NT2/D1 (cell line): ENCODE measurements at regions not wholly inside any gene's neighbourhood (a gene's known extent, or its start where the extent isn't known, plus 50 kb on each side); places are given as distances from the start of the nearest gene placed in this dataset.

Experiments used
- DNase-seq: peaks from one replicate; pipeline ENCODE4 v3.0.0-alpha.2; 2011; ENCODE audit warnings: low read depth, low spot score
- H3K27me3 ChIP-seq: 2 replicates; pipeline ENCODE4 v1.6.0; 2011; ENCODE audit warnings: mild to moderate bottlenecking; ENCODE audit not compliant: insufficient read length, insufficient read depth
- H3K36me3 ChIP-seq: 2 replicates; pipeline ENCODE4 v1.6.1; 2011; ENCODE audit warnings: mild to moderate bottlenecking, low read length, mixed read lengths; ENCODE audit not compliant: insufficient read depth, insufficient read length
- H3K4me1 ChIP-seq: 2 replicates; pipeline ENCODE4 v1.5.1; 2011; ENCODE audit not compliant: insufficient read depth, insufficient read length
- H3K4me3 ChIP-seq: 2 replicates; pipeline ENCODE4 v1.5.1; 2011; ENCODE audit warnings: low read depth; ENCODE audit not compliant: insufficient read length
- H3K9ac ChIP-seq: 2 replicates; pipeline ENCODE4 v1.6.0; 2011; ENCODE audit warnings: low read depth; ENCODE audit not compliant: insufficient read length
- H3K9me3 ChIP-seq: 2 replicates; pipeline ENCODE4 v1.5.1; 2011; ENCODE audit warnings: mild to moderate bottlenecking, low read length; ENCODE audit not compliant: insufficient read depth
- SUZ12 ChIP-seq: IDR thresholded peaks from 2 replicates; pipeline ENCODE4 v1.6.1; 2011; ENCODE audit not compliant: insufficient read length, insufficient read depth; ENCODE audit errors: extremely low read depth
- YY1 ChIP-seq: IDR thresholded peaks from 2 replicates; pipeline ENCODE4 v1.6.1; 2011; ENCODE audit not compliant: insufficient read length, insufficient read depth
- ZNF274 ChIP-seq: IDR thresholded peaks from 2 replicates; pipeline ENCODE4 v1.6.1; 2011; ENCODE audit warnings: mild to moderate bottlenecking, low read depth, low read length

GRCh38 chr5:155085282-155085989 is 71.9 kb downstream of the KIF4B start:
- no peaks in the 10 kb centered on the region for H3K36me3 ChIP-seq
- H3K4me1 ChIP-seq, result no peaks in the 10 kb centered on the region
- no peaks in the 10 kb centered on the region for H3K9me3 ChIP-seq
- no peaks in the 10 kb centered on the region for H3K27me3 ChIP-seq
- no peak for DNase-seq
- no peak overlapping the region for H3K9ac ChIP-seq
- no peak overlapping the region for H3K4me3 ChIP-seq
- TF ChIP-seq YY1 (no peak), ZNF274 (no peak), SUZ12 (no peak)

GRCh38 chr5:155087036-155087435 is 73.5 kb downstream of the KIF4B start:
- no peak for DNase-seq
- Histone ChIP-seq H3K36me3 (no peaks in the 10 kb centered on the region), H3K9ac (no peak overlapping the region), H3K4me1 (no peaks in the 10 kb centered on the region), H3K4me3 (no peak overlapping the region), H3K9me3 (no peaks in the 10 kb centered on the region), H3K27me3 (no peaks in the 10 kb centered on the region)
- TF ChIP-seq SUZ12 (no peak), ZNF274 (no peak), YY1 (no peak)

- DNase-seq, result no peak
- Histone ChIP-seq H3K27me3 (no peaks in the 10 kb centered on the region), H3K9ac (no peak overlapping the region), H3K4me3 (no peak overlapping the region), H3K4me1 (no peaks in the 10 kb centered on the region), H3K36me3 (no peaks in the 10 kb centered on the region), H3K9me3 (no peaks in the 10 kb centered on the region)
- TF ChIP-seq YY1 (no peak), ZNF274 (no peak), SUZ12 (no peak)
These were observed 75.3 kb downstream of the KIF4B start for GRCh38 chr5:155088811-155089210.

DNA sequence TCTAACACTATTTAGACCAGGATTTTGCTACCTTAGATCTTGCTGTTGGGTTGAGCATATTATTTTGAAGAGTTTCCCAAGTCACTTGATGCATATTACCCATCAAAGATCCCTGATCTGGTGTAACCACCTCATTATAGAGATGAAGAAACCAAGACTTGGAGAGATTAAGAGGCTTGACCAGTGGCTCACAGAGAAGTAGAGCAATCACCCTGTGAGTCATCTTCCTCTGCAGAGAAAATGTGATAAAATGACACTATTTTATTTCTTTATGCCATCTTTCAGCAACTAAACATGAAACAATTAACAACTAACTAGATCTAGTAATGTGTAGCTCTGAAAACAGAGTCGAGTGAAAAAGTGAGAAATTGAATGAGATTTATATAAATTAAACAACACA is 76.1 kb downstream of the KIF4B start:
- Histone ChIP-seq H3K27me3 (no peaks in the 10 kb centered on the region), H3K36me3 (no peaks in the 10 kb centered on the region), H3K4me1 (no peaks in the 10 kb centered on the region), H3K4me3 (no peak overlapping the region), H3K9me3 (no peaks in the 10 kb centered on the region), H3K9ac (no peak overlapping the region)
- no peak for TF ChIP-seq ZNF274
- no peak for TF ChIP-seq YY1
- no peak for TF ChIP-seq SUZ12
- DNase-seq, result no peak

- Histone ChIP-seq H3K9ac (no peak overlapping the region), H3K36me3 (no peaks in the 10 kb centered on the region), H3K4me1 (no peaks in the 10 kb centered on the region), H3K9me3 (no peaks in the 10 kb centered on the region), H3K27me3 (no peaks in the 10 kb centered on the region), H3K4me3 (no peak overlapping the region)
- no peak for DNase-seq
- no peak for TF ChIP-seq SUZ12
- TF ChIP-seq YY1, result no peak
- no peak for TF ChIP-seq ZNF274
These were observed 77.6 kb downstream of the KIF4B start for GRCh38 chr5:155091063-155091648.

DNA sequence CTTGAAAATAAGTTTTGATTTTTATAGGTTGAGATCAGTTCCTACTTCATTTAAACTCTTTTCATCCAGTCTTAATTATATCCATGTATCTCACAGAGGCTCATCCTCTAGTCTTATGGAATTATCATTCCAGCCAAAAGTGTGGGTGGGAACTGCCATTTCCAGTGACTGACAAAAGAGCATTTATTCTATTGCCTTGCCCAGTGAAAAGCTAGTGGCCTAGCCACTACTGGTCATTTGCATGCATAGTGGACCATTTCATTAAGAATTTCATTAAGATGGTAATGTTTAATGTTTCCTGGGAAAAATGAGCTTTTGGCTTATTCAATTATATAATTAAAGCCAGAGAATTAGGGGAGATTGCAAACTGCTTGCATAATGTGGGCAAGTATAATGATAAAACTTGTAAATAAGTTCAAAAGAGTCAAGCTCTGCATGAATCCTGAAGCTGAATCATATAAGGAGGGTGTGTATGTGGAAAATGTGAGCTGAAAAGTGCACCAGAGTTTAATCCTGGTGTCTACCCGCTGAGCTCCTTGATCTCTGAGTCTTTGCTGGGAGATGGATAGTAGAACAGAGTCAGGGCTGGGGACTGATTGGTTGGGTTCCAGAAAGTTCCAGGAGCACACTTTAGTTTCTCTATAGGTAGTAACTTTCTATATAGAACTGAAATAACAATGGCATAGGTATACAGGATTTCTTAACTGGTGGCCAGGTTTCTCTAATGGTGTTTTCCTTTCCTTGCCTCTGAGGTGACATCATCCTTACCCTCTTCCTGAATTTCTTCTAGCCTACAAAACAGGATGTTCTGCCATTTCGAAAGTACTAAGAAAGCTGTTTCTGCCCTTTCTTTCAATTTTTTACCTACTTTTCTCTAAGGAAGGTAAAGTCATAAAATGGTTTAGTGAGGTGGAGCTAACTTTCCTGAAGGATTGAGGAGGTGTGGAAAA is 78.5 kb downstream of the KIF4B start:
- H3K9me3 ChIP-seq, result no peaks in the 10 kb centered on the region
- H3K4me3 ChIP-seq, result no peak overlapping the region
- H3K9ac ChIP-seq, result no peak overlapping the region
- no peaks in the 10 kb centered on the region for H3K4me1 ChIP-seq
- TF ChIP-seq YY1 (no peak), ZNF274 (no peak), SUZ12 (no peak)
- H3K27me3 ChIP-seq, result no peaks in the 10 kb centered on the region
- H3K36me3 ChIP-seq, result no peaks in the 10 kb centered on the region
- DNase-seq, result no peak

DNA sequence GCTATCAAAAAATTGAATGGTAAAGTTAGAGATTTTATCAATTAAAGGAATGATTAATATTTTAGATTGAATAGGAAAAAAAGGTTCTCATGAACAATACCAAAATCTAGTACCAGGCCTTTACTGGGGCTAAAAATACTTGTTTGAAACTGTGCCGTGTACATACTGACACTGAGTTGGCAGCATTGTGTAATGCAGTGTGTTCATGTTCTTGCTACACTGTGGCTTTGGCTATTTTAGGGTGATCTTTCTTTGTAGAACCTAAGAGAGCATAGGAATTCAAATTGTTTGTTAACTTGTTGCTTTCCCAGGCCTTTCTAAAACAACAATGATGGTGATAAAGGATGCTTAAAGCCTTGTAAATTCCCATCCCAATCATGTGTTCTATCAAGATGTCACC is 80.9 kb downstream of the KIF4B start:
- H3K9me3 ChIP-seq, result no peaks in the 10 kb centered on the region
- no peak for DNase-seq
- no peak overlapping the region for H3K9ac ChIP-seq
- TF ChIP-seq YY1 (no peak), SUZ12 (no peak), ZNF274 (no peak)
- no peaks in the 10 kb centered on the region for H3K36me3 ChIP-seq
- H3K27me3 ChIP-seq, result no peaks in the 10 kb centered on the region
- no peaks in the 10 kb centered on the region for H3K4me1 ChIP-seq
- H3K4me3 ChIP-seq, result no peak overlapping the region
